Renal pelvis (tissue), 1 donor: ENCODE measurements at regions not wholly inside any gene's neighbourhood (a gene's known extent, or its start where the extent isn't known, plus 50 kb on each side); places are given as distances from the start of the nearest gene placed in this dataset.
"Not testable (repeated sequence)": the region's sequence is repeated elsewhere in the genome, so short reads cannot be mapped to it uniquely, and the experiment has no call there.

Experiments used
- DNase-seq: peaks from one replicate; pipeline ENCODE4 v3.0.0-alpha.2; 2013

DNA sequence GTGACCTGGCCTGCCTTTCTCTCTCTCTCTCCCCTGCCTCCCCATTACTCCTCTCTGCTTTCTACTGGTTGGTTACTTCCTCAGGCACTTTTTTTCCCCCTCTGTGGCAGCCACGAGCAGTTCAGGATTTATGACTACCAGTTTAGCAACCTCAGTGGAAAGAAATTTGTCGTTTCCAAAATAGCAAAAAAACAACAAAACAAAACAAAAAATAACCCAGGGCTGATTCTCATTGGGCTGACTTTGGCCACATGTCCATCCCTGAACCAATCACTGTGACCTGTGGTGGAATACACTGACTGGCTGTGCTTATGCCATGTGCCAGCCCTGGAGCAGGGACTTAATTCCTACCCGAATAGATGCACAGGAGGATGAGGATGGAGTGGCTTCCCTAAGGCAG is 137.4 kb downstream of the TFAP2C start:
- no peak for DNase-seq

GRCh38 chr20:56769921-56770600 is 141.0 kb downstream of the TFAP2C start:
- DNase-seq = no peak

DNA sequence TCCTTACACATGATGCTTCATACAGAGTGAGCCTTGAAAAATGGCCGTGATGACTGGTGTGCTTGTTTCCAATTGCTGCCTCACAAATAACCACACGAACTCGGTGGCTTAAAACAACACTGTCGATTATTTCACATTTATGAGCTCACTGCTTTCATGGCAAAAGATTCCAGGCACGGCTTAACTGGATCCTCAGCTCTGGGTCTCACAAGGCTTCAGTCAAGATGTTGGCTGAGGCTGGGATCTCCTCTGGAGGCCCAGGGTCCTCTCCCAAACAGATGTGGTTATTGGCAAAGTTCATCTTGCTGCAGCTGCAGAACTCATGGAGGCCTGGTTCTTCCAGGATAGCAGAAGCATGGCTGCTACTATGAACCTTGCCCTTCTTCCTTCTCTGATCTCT is 144.6 kb downstream of the TFAP2C start:
- DNase-seq = no peak

GRCh38 chr20:56774873-56775272 is 145.8 kb downstream of the TFAP2C start:
- DNase-seq = no peak

- DNase-seq = no peak
These were observed 147.2 kb downstream of the TFAP2C start for GRCh38 chr20:56776345-56776744.

GRCh38 chr20:56778765-56779195 is 149.7 kb downstream of the TFAP2C start:
- peak; percentile 24 for DNase-seq

GRCh38 chr20:56779452-56780143 is 150.5 kb downstream of the TFAP2C start:
- no peak for DNase-seq

- DNase-seq = no peak
These were observed 151.2 kb downstream of the TFAP2C start for GRCh38 chr20:56780266-56780665.

- no peak for DNase-seq
These were observed 152.1 kb downstream of the TFAP2C start for GRCh38 chr20:56781108-56781739.

DNA sequence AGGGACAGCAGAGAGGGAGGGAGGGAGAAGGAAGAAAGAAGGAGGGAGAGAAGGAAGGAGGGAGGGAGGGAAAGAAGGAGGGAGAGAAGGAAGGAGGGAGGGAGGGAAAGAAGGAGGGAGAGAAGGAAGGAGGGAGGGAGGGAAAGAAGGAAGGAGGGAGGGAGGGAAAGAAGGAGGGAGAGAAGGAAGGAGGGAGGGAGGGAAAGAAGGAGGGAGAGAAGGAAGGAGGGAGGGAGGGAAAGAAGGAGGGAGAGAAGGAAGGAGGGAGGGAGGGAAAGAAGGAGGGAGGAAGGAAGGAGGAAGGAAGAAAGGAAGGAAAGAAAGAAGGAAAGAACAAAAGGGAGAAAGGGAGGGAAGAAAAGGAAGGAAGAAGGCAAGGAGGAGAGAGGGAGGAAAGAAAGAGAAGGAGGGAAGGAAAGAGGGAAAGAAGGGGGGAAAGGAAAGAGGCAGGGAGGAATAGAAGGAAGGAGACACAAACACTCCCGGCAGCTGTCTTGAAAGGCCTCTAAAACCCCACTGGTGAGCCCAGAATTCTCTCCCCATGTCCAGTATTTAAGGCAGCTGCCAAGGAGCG is 153.0 kb downstream of the TFAP2C start:
- DNase-seq = not testable (repeated sequence)

DNA sequence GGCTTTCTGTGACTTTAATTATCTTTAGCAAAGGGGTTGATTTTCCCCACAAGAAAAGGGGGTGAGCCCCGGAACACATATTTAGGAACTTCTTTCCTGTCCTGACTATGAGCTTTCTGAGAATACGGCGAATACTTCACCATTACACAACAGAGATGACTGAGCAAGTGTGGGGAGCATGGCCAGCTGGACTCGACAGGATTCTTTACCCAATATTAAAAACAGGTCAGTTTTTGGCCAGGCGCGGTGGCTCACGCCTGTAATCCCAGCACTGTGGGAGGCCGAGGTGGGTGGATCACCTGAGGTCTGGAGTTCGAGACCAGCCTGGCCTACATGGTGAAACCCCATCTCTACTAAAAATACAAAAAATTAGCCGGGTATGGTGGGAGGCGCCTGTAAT is 153.7 kb downstream of the TFAP2C start:
- DNase-seq = not testable (repeated sequence)

DNA sequence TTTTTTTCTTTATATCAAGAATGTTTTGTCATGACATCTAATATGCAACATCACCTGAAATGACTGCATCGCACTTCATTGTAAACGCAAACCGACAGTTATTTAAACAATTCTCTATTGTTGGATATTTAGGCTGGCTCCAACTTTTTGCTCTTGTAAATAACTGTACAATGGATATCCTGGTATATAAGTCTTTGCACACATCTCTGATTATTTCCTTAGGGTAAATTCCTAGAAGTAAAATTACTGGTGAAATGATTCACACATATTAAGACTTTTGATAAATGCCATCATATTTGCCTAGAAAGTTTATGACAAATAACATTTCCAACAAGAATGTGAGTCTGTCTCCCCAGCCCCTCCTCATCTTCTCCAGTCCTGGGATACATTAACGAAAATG is 154.7 kb downstream of the TFAP2C start:
- DNase-seq = no peak

GRCh38 chr20:56786503-56786902 is 157.4 kb downstream of the TFAP2C start:
- DNase-seq = no peak

- no peak for DNase-seq
These were observed 159.1 kb downstream of the TFAP2C start for GRCh38 chr20:56788041-56788670.

DNA sequence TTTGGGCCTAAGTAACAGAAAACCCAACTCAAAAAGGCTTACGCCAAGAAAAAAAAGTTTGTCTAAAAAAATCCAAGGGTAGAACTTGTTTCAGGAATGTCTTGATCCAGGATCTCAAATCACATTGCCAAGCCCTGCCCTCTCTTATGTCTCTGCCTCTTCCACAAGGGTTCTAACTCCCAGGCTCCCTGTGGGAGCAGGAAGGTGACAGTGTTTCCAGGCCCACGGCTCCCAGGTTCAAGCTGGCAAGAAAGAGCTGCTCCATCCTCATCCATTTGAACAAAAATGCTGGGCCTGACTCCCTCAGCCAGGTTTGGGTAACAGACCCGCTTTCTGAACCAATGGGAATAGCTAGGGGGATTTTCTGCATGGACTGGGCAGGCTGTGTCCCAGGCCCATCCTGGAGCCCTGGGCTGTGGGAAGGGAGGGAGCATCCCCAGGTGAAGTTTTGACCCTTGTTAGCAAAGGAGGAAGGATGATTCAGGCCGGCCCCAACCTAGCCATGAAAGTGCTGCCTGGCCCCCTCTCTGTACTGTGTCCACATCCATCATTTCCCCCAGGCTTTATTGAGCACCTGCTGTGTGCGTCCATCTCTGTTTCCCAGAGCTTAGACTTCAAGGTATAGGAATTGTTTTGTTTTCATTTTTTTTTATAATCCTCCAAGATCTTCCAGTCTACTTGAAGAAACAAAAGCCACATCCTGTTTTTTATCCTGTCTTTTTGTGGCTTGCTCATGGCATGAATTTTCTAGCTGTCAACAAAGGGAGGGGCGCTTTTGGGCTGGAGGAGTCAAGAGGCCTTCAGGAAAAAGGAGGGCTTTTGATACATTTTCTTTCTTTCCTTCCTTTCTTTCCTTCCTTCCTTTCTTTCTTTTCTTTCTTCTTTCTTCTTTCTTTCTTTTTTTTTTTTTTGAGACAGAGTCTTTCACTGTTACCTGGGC is 159.8 kb downstream of the TFAP2C start:
- no peak for DNase-seq

GRCh38 chr20:56793916-56794315 is 164.8 kb downstream of the TFAP2C start:
- no peak for DNase-seq

DNA sequence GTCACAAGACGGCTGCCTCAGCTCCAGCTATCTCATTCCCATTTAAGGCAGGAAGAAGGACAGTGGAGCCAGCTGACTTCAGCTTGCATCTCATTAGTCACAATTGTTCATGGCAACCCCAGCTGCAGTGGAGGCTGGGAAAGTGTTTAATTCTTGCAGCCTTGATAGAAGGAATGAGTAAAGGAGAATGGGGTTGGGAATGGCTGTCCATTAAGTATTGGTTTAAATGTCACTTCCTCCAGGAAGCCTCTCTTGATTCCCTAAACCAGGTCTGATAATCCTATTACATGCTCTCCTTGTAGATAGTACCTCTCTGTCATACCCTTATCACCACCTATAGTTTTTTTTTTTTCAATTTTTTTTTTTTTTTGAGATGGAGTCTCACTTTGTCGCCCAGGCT is 166.4 kb downstream of the TFAP2C start:
- no peak for DNase-seq

- DNase-seq = no peak
These were observed 167.2 kb downstream of the TFAP2C start for GRCh38 chr20:56796345-56796744.

GRCh38 chr20:56797023-56797422 is 167.9 kb downstream of the TFAP2C start:
- no peak for DNase-seq

DNA sequence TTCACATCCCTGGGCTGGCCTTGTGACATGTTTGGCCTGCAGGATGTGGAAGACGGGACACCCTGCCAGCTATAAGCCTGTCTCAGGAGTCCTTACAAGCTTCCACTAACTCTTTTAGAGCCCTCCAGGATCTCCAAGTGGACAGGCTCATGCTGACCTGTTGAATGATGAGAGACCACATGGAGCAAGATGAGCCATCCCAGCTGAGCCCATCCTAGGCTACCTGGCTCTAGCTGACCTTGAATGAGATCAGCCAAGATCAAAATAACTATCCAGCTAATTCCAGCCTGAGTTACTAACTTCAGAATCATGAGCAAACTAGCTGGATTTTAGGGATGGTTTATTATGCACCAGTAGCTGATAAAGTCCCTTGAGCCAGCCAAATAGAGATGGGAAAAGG is 169.5 kb downstream of the TFAP2C start:
- no peak for DNase-seq

DNA sequence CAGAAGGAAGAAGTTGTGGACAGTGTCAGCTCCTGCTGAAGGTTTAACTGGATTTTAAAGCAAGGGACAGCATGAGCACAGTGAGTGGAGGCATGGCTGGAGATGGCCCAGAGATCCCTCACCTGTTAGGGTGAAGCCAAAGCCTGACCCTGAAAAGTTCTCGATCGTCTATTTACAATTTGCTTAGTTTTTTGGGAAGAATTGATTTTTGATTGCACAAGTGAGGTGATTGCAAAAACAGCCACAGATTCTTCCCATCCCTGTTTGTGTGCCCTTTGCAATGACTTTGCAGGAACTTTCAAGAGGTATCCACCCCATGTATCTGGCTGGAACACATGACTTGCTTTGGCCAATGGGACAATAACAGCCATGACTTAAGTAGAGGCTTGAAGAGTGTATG is 170.1 kb downstream of the TFAP2C start:
- no peak for DNase-seq
